Activated CD8-positive, alpha-beta T cell treated with anti-CD3 and anti-CD28 coated beads for 36 hours (primary cell): ENCODE measurements at regions not wholly inside any gene's neighbourhood (a gene's known extent, or its start where the extent isn't known, plus 50 kb on each side); places are given as distances from the start of the nearest gene placed in this dataset.

Experiments used
- ATAC-seq: fragments of 200-7000 bp; cut with Tn5 transposase; one replicate; pipeline ENCODE4 v1.10.0; 2021; ENCODE audit warnings: mild to moderate bottlenecking, moderate library complexity
- CTCF ChIA-PET: fragments of 350-600 bp; sonication (Branson Sonifier 250); formaldehyde crosslinking; loops from one replicate; lab custom pipeline; 2021; ENCODE audit warnings: antibody characterized with exemption; lab: Charles Lee
- POLR2A ChIA-PET: fragments of 350-600 bp; sonication (Branson Sonifier 250); formaldehyde crosslinking; loops from one replicate; lab custom pipeline; 2021; ENCODE audit warnings: antibody characterized with exemption; lab: Charles Lee
- DNase-seq: peaks from one replicate; pipeline ENCODE4 v3.0.0-alpha.2; 2020
- H3K27ac Mint-ChIP-seq: one replicate; pipeline ENCODE4 v1.8.0; 2021; ENCODE audit warnings: mild to moderate bottlenecking, mixed read lengths
- H3K27me3 Mint-ChIP-seq: one replicate; pipeline ENCODE4 v1.8.0; 2021; ENCODE audit warnings: mixed read lengths
- H3K36me3 Mint-ChIP-seq: one replicate; pipeline ENCODE4 v1.8.0; 2021; ENCODE audit warnings: low read depth, mixed read lengths
- H3K4me1 Mint-ChIP-seq: one replicate; pipeline ENCODE4 v1.8.0; 2021; ENCODE audit warnings: low read depth, mixed read lengths
- H3K4me3 Mint-ChIP-seq: one replicate; pipeline ENCODE4 v1.8.0; 2021; ENCODE audit warnings: mild to moderate bottlenecking, moderate library complexity, mixed read lengths
- H3K9me3 Mint-ChIP-seq: one replicate; pipeline ENCODE4 v1.8.0; 2021; ENCODE audit warnings: mixed read lengths
- CTCF ChIP-seq: fragments of 200-600 bp; IDR thresholded peaks from one replicate; pipeline ENCODE4 v1.8.0; 2022; ENCODE audit warnings: antibody characterized with exemption, mild to moderate bottlenecking
- intact Hi-C: fragments of 100-400 bp; cut with micrococcal nuclease; formaldehyde crosslinking; loops from one replicate; pipeline ENCODE4 v1.10.0; 2022

- Mint-ChIP-seq H3K27ac (no peak overlapping the region), H3K36me3 (no peaks in the 10 kb centered on the region), H3K9me3 (peaks cover 2% of the 10 kb centered on the region), H3K4me1 (no peaks in the 10 kb centered on the region), H3K27me3 (no peaks in the 10 kb centered on the region), H3K4me3 (no peak overlapping the region)
- CTCF ChIA-PET, result no interaction called here
- ATAC-seq (no peak), DNase-seq (no peak)
- TF ChIP-seq CTCF, result no peak
- POLR2A ChIA-PET, result no interaction called here
- intact Hi-C loops, result no loop called here
These were observed 1008.4 kb upstream of the AGA start for GRCh38 chr4:178450614-178451013.

- no peak overlapping the region for H3K4me3 Mint-ChIP-seq
- ChIA-PET POLR2A (no interaction called here), CTCF (no interaction called here)
- no peak overlapping the region for H3K27ac Mint-ChIP-seq
- no peak for TF ChIP-seq CTCF
- no peaks in the 10 kb centered on the region for H3K36me3 Mint-ChIP-seq
- H3K27me3 Mint-ChIP-seq, result no peaks in the 10 kb centered on the region
- intact Hi-C loops, result no loop called here
- DNase-seq (no peak), ATAC-seq (no peak)
- no peaks in the 10 kb centered on the region for H3K4me1 Mint-ChIP-seq
- peaks cover 3% of the 10 kb centered on the region for H3K9me3 Mint-ChIP-seq
These were observed 1010.8 kb upstream of the AGA start for GRCh38 chr4:178453057-178453456.

GRCh38 chr4:178457286-178457685 lies 1015.0 kb upstream of the AGA start:
- DNase-seq, result no peak
- Mint-ChIP-seq H3K4me3 (no peak overlapping the region), H3K4me1 (no peaks in the 10 kb centered on the region), H3K27ac (no peak overlapping the region), H3K36me3 (no peaks in the 10 kb centered on the region), H3K9me3 (peaks cover 5% of the 10 kb centered on the region), H3K27me3 (no peaks in the 10 kb centered on the region)
- TF ChIP-seq CTCF, result no peak
- ChIA-PET CTCF (no interaction called here), POLR2A (no interaction called here)
- intact Hi-C loops, result no loop called here
- ATAC-seq, result no peak

GRCh38 chr4:178462710-178463109 lies 1020.5 kb upstream of the AGA start:
- DNase-seq (no peak), ATAC-seq (no peak)
- POLR2A ChIA-PET, result no interaction called here
- Mint-ChIP-seq H3K27me3 (no peaks in the 10 kb centered on the region), H3K9me3 (peaks cover 2% of the 10 kb centered on the region), H3K4me3 (no peak overlapping the region), H3K36me3 (no peaks in the 10 kb centered on the region), H3K27ac (no peak overlapping the region), H3K4me1 (no peaks in the 10 kb centered on the region)
- intact Hi-C loops, result no loop called here
- CTCF ChIA-PET, result no interaction called here
- TF ChIP-seq CTCF, result no peak

DNA sequence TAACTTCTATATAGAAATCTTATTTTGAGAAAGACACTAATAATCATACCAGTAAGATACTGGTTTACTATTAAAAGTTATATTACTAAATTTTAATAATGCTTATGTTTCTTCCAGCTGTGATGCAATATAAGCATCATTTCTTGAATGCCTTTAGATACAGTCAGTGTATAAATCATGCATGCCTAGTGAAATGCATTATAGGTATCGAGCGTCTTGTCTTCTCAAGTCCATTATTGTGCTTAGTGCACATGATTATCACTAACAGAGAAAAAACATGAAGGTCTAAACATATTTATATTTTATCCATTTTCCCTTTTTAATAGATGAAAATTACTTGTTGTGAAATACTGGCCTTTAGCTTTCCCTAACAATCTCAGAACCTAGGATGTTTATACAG lies 1021.5 kb upstream of the AGA start:
- TF ChIP-seq CTCF, result no peak
- H3K9me3 Mint-ChIP-seq, result peaks cover 2% of the 10 kb centered on the region
- POLR2A ChIA-PET, result no interaction called here
- H3K27me3 Mint-ChIP-seq, result no peaks in the 10 kb centered on the region
- H3K4me1 Mint-ChIP-seq, result no peaks in the 10 kb centered on the region
- CTCF ChIA-PET, result no interaction called here
- no peaks in the 10 kb centered on the region for H3K36me3 Mint-ChIP-seq
- intact Hi-C loops, result no loop called here
- ATAC-seq, result no peak
- no peak for DNase-seq
- no peak overlapping the region for H3K27ac Mint-ChIP-seq
- H3K4me3 Mint-ChIP-seq, result no peak overlapping the region
